ENCODE measurements at regions not wholly inside any gene's neighbourhood (a gene's known extent, or its start where the extent isn't known, plus 50 kb on each side); places are given as distances from the start of the nearest gene placed in this dataset.

GRCh38 chr15:70438776-70439175 lies 324.6 kb downstream of the UACA start:
- Histone ChIP-seq H3K9ac (ENCODE audit: low read depth, low read length) (no peak overlapping the region), H3K36me3 (ENCODE audit: insufficient read depth, low read length) (no peaks in the 10 kb centered on the region), H3K4me1 (ENCODE audit: insufficient read depth, low read length) (peaks cover 31% of the 10 kb centered on the region), H3K9me3 (ENCODE audit: control insufficient read depth, insufficient read depth, low read length) (no peaks in the 10 kb centered on the region; the same call in 1 of the 2 replicates)

DNA sequence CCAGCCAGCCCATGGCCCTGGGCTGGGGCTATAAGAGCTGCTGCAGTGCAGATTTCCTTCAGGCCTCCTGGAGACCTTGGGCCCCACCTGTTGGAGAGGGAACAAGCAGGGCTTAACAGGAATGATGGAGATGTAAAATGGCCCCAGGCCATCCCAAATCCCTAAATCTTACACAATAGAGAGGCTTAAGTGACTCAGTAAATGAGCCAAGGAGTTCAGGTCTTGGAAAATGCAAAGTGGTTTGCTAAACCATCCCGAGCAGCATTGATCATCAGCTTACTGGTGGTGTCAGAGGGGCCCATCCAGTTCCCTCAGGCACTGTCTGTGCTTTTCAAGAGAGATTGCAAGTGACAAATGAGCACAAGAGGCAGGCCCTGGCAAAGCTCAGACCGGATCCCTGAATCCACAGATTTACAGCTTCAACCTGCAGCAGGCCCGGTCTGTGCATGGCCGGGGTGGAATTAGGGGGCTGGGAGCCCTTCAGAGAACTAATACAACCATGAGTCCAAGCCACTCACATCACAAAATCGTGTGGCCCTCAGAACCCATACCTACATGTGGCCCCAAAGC lies 325.4 kb downstream of the UACA start:
- peaks cover 23% of the 10 kb centered on the region; the same call in 1 of the 2 replicates for H3K4me1 ChIP-seq (ENCODE audit: insufficient read depth, low read length)
- H3K9me3 ChIP-seq (ENCODE audit: control insufficient read depth, insufficient read depth, low read length), result no peaks in the 10 kb centered on the region; the same call in 1 of the 2 replicates
- no peaks in the 10 kb centered on the region for H3K36me3 ChIP-seq (ENCODE audit: insufficient read depth, low read length)
- no peak overlapping the region for H3K9ac ChIP-seq (ENCODE audit: low read depth, low read length)

- H3K9ac ChIP-seq (ENCODE audit: low read depth, low read length), result no peak overlapping the region
- H3K4me1 ChIP-seq (ENCODE audit: insufficient read depth, low read length), result peaks cover 23% of the 10 kb centered on the region; the same call in 1 of the 2 replicates
These were observed 326.3 kb downstream of the UACA start for GRCh38 chr15:70437089-70437488.

DNA sequence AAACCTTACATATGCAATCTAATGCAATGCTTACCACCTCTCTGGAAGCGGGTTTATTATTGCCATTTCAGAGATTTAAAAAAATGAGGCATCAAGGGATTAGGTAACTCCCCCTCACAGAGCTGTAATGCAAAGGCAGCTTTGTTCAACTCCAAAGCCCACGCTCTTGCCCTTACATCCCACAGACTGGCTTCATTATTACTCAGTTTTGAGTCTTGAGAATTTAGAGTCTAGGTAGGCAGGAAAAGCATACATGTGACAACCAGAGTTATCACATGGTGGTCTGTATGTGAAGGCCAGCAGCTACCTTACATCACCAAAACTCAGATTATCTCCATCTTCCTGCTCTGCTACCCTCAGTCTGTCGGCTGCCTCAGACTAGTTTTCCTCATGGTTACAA lies 326.9 kb downstream of the UACA start:
- H3K36me3 ChIP-seq (ENCODE audit: insufficient read depth, low read length), result no peaks in the 10 kb centered on the region
- no peak overlapping the region for H3K9ac ChIP-seq (ENCODE audit: low read depth, low read length)
- no peaks in the 10 kb centered on the region for H3K9me3 ChIP-seq (ENCODE audit: control insufficient read depth, insufficient read depth, low read length)
- peaks cover 23% of the 10 kb centered on the region; the same call in 1 of the 2 replicates for H3K4me1 ChIP-seq (ENCODE audit: insufficient read depth, low read length)

More at GRCh38 chr15:70437089-70437488, 326.3 kb downstream of the UACA start:
- no peaks in the 10 kb centered on the region for H3K36me3 ChIP-seq (ENCODE audit: insufficient read depth, low read length)
- H3K9me3 ChIP-seq (ENCODE audit: control insufficient read depth, insufficient read depth, low read length), result no peaks in the 10 kb centered on the region; the same call in 1 of the 2 replicates

GRCh38 chr15:70435872-70436271 lies 327.5 kb downstream of the UACA start:
- Histone ChIP-seq H3K9ac (ENCODE audit: low read depth, low read length) (no peak overlapping the region), H3K36me3 (ENCODE audit: insufficient read depth, low read length) (no peaks in the 10 kb centered on the region), H3K9me3 (ENCODE audit: control insufficient read depth, insufficient read depth, low read length) (no peaks in the 10 kb centered on the region), H3K4me1 (ENCODE audit: insufficient read depth, low read length) (peaks cover 23% of the 10 kb centered on the region; the same call in 1 of the 2 replicates)

DNA sequence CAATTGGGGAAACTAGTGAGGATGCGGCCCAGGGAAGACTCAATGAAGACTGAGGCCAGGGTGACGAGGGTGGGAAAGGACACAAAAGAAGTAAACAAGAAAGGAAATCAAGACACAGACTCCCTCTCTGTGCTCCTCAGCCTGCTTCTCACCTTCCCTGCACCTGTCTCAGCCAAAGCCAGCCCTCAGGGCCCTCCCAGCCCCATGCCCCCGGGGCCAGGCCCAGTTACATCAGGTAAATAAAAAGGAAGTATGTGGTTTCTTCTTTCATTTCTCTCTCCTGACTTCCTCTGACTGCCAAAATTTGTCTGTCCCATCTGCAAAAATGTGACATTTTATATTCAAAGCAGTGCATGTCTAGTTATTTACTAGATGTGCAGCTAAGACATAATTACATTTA lies 328.0 kb downstream of the UACA start:
- Histone ChIP-seq H3K4me1 (ENCODE audit: insufficient read depth, low read length) (peaks cover 23% of the 10 kb centered on the region; the same call in 1 of the 2 replicates), H3K9me3 (ENCODE audit: control insufficient read depth, insufficient read depth, low read length) (no peaks in the 10 kb centered on the region), H3K36me3 (ENCODE audit: insufficient read depth, low read length) (no peaks in the 10 kb centered on the region), H3K9ac (ENCODE audit: low read depth, low read length) (no peak overlapping the region)

- H3K9me3 ChIP-seq (ENCODE audit: control insufficient read depth, insufficient read depth, low read length), result no peaks in the 10 kb centered on the region
- no peaks in the 10 kb centered on the region for H3K36me3 ChIP-seq (ENCODE audit: insufficient read depth, low read length)
- H3K9ac ChIP-seq (ENCODE audit: low read depth, low read length), result no peak overlapping the region
- H3K4me1 ChIP-seq (ENCODE audit: insufficient read depth, low read length), result peaks cover 23% of the 10 kb centered on the region; the same call in 1 of the 2 replicates
These were observed 329.6 kb downstream of the UACA start for GRCh38 chr15:70433586-70434324.

- Histone ChIP-seq H3K4me1 (ENCODE audit: insufficient read depth, low read length) (peaks cover 20% of the 10 kb centered on the region; the same call in 1 of the 2 replicates), H3K36me3 (ENCODE audit: insufficient read depth, low read length) (no peaks in the 10 kb centered on the region)
These were observed 330.3 kb downstream of the UACA start for GRCh38 chr15:70432924-70433495.

DNA sequence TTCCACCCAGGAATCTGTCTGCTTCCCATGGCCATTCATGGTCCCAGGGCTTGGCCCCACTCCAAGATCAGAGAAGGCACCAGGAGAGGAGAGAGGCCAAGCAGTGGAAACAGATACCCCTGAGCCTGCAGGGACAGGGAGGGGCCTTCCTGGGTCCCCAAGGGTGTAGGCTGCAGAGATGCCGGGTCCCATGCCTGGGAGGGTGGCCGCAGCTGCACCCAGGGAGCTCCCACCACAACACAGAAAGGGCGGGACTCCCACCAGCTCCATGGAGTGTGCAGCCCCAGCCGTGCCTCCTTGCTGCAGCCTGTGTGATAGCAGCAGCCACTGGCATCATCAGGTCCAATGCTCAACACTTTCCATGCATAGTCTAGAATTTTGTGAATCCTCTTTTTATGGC lies 331.5 kb downstream of the UACA start:
- H3K36me3 ChIP-seq (ENCODE audit: insufficient read depth, low read length), result no peaks in the 10 kb centered on the region

More at GRCh38 chr15:70432924-70433495, 330.3 kb downstream of the UACA start:
- no peak overlapping the region for H3K9ac ChIP-seq (ENCODE audit: low read depth, low read length)
- no peaks in the 10 kb centered on the region; the same call in 1 of the 2 replicates for H3K9me3 ChIP-seq (ENCODE audit: control insufficient read depth, insufficient read depth, low read length)

DNA sequence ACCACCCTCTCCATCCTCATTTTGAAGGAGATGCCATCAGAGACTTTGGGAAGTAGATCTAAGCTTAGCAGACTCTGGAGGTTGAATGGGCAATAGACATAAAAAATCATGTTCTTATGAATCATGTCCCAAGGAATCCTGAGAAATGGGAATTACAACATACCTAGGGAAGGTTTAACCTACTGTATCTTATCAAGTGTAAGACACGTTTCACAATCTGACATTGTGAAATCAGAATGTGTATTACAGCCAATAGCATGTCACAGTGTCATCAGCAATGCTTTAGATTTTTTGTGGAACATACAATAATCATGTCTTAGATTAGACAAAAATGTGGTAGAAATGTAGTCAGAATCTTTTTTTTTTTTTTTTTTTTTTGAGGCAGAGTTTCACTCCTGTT lies 332.4 kb upstream of the TLE3 start:
- H3K9me3 ChIP-seq (ENCODE audit: control insufficient read depth, insufficient read depth, low read length), result no peaks in the 10 kb centered on the region; the same call in 1 of the 2 replicates
- H3K4me1 ChIP-seq (ENCODE audit: insufficient read depth, low read length), result peaks cover 12% of the 10 kb centered on the region; the same call in 1 of the 2 replicates
- no peaks in the 10 kb centered on the region for H3K36me3 ChIP-seq (ENCODE audit: insufficient read depth, low read length)
- H3K9ac ChIP-seq (ENCODE audit: low read depth, low read length), result no peak overlapping the region

More for the DNA sequence above, 331.5 kb downstream of the UACA start:
- Histone ChIP-seq H3K9ac (ENCODE audit: low read depth, low read length) (no peak overlapping the region), H3K9me3 (ENCODE audit: control insufficient read depth, insufficient read depth, low read length) (no peaks in the 10 kb centered on the region; the same call in 1 of the 2 replicates), H3K4me1 (ENCODE audit: insufficient read depth, low read length) (peaks cover 17% of the 10 kb centered on the region; the same call in 1 of the 2 replicates)

DNA sequence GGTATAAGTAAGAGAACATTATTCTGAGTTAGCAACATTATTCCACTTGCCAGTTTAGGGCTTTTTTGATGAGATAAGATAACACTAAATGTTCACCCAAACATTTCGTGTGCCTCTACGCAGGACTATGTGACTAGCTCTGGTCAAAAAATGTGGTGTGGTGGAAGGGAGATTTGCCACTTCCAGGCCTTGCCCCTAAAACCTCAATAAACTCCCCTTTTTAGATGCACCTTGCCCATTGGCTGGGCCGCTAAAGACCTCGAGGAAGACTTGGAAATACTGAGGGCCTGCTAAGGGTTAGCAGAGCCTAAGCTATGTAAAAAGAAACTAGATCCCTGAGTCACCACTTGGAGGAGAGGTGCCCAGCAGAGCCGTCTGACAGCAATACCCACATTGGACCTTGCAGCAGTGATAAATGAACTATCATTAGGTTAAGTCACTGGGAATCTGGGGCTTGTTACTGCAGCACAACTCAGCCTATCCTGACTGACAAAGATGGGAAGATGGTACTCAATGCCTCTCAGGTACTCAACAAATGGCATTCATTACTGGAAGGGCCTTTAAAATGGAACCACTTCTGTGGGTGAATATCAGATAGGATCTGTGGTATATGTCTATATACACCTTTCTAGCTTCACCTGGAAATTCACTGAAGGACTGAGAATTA lies 331.5 kb upstream of the TLE3 start:
- Histone ChIP-seq H3K9ac (ENCODE audit: low read depth, low read length) (no peak overlapping the region), H3K9me3 (ENCODE audit: control insufficient read depth, insufficient read depth, low read length) (no peaks in the 10 kb centered on the region; the same call in 1 of the 2 replicates), H3K4me1 (ENCODE audit: insufficient read depth, low read length) (peaks cover 3% of the 10 kb centered on the region; the same call in 1 of the 2 replicates), H3K36me3 (ENCODE audit: insufficient read depth, low read length) (no peaks in the 10 kb centered on the region)

DNA sequence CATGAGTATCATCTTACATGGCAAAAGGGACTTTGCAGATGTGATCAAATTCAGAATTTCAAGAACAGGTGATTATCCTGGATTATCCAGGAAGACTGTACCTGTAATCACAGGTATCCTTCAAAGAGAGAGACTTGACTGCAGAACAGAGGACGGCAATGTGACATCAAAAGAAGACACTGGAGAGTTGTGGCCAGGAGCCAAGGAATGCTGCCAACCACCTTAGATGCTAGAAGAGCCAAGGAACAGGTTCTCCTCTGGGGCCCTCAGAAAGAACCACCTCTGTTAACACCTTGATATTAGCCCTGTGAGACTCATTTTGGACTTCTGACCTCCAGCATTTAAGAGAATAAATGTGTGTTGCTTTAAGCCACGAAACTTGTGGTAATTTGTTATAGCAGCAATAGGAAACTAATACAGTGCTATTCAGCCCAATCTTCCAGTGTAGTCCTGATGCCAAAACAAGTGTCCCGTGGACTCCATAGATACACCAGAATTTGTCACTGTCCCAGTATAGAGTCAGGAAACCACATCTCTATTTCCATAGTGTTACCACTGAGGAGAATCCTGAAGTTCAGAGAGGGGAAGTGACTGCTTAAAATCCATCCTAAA lies 330.6 kb upstream of the TLE3 start:
- no peaks in the 10 kb centered on the region; the same call in 1 of the 2 replicates for H3K9me3 ChIP-seq (ENCODE audit: control insufficient read depth, insufficient read depth, low read length)
- H3K9ac ChIP-seq (ENCODE audit: low read depth, low read length), result no peak overlapping the region
- no peaks in the 10 kb centered on the region for H3K36me3 ChIP-seq (ENCODE audit: insufficient read depth, low read length)
- H3K4me1 ChIP-seq (ENCODE audit: insufficient read depth, low read length), result no peaks in the 10 kb centered on the region

GRCh38 chr15:70427167-70428120 lies 329.7 kb upstream of the TLE3 start:
- no peaks in the 10 kb centered on the region; the same call in 1 of the 2 replicates for H3K9me3 ChIP-seq (ENCODE audit: control insufficient read depth, insufficient read depth, low read length)
- no peaks in the 10 kb centered on the region for H3K36me3 ChIP-seq (ENCODE audit: insufficient read depth, low read length)
- H3K4me1 ChIP-seq (ENCODE audit: insufficient read depth, low read length), result no peaks in the 10 kb centered on the region

More at GRCh38 chr15:70427167-70428120, 329.7 kb upstream of the TLE3 start:
- no peak overlapping the region for H3K9ac ChIP-seq (ENCODE audit: low read depth, low read length)

Measured in ES-I3 (cell line).